Loucy (cell line): ENCODE measurements at regions not wholly inside any gene's neighbourhood (a gene's known extent, or its start where the extent isn't known, plus 50 kb on each side); places are given as distances from the start of the nearest gene placed in this dataset.

Experiments
- H2AFZ ChIP-seq: fragments of 200-600 bp; sonication (generic); 2 replicates; pipeline ENCODE4 v1.6.0; 2016; ENCODE audit warnings: antibody characterized with exemption, mild to moderate bottlenecking, low read length, moderate library complexity
- H3F3A ChIP-seq: fragments of 200-600 bp; 2 replicates; pipeline ENCODE4 v1.6.0; 2016; ENCODE audit warnings: antibody characterized with exemption, low read depth, mild to moderate bottlenecking
- H3K27me3 ChIP-seq: fragments of 200-600 bp; sonication (generic); 2 replicates; pipeline ENCODE4 v1.6.1; 2014; ENCODE audit warnings: low read length, mild to moderate bottlenecking; ENCODE audit not compliant: insufficient read depth, poor library complexity, severe bottlenecking
- H3K36me3 ChIP-seq: fragments of 200-600 bp; sonication (generic); 2 replicates; pipeline ENCODE4 v1.6.1; 2016; ENCODE audit warnings: low read length; ENCODE audit not compliant: insufficient read depth
- H3K4me1 ChIP-seq: fragments of 200-600 bp; sonication (generic); 2 replicates; pipeline ENCODE4 v1.5.1; 2014; ENCODE audit warnings: low read length, mild to moderate bottlenecking; ENCODE audit not compliant: insufficient read depth, poor library complexity, severe bottlenecking
- H3K4me2 ChIP-seq: fragments of 200-600 bp; sonication (generic); 2 replicates; pipeline ENCODE4 v1.6.0; 2014; ENCODE audit warnings: antibody characterized with exemption, low read length, low read depth, mild to moderate bottlenecking; ENCODE audit not compliant: poor library complexity, severe bottlenecking
- H3K4me3 ChIP-seq: fragments of 200-600 bp; sonication (generic); 2 replicates; pipeline ENCODE4 v1.5.1; 2014; ENCODE audit warnings: low read length, mild to moderate bottlenecking, mixed read lengths; ENCODE audit not compliant: poor library complexity, severe bottlenecking
- H3K79me2 ChIP-seq: fragments of 200-600 bp; sonication (generic); 2 replicates; pipeline ENCODE4 v1.6.1; 2014; ENCODE audit warnings: low read length; ENCODE audit not compliant: insufficient read depth
- H3K9ac ChIP-seq: fragments of 200-600 bp; sonication (generic); 2 replicates; pipeline ENCODE4 v1.6.0; 2014; ENCODE audit warnings: mild to moderate bottlenecking, low read depth, low read length, moderate library complexity; ENCODE audit not compliant: poor library complexity, severe bottlenecking
- H3K9me2 ChIP-seq: fragments of 200-600 bp; sonication (generic); replicated peaks from 2 replicates; pipeline ENCODE4 v1.6.1; 2016; ENCODE audit warnings: low read depth, low read length, mixed read lengths
- H3K9me3 ChIP-seq: fragments of 200-600 bp; sonication (generic); 2 replicates; pipeline ENCODE4 v1.6.1; 2014; ENCODE audit warnings: mild to moderate bottlenecking, antibody characterized with exemption, low read length, low read depth; ENCODE audit not compliant: insufficient read depth
- H4K20me1 ChIP-seq: fragments of 200-600 bp; sonication (generic); 2 replicates; pipeline ENCODE4 v1.6.0; 2014; ENCODE audit warnings: antibody characterized with exemption, low read length, mild to moderate bottlenecking; ENCODE audit not compliant: insufficient read depth, poor library complexity, severe bottlenecking
- CTCF ChIP-seq: fragments of 200-600 bp; sonication (generic); conservative IDR thresholded peaks from 2 replicates; pipeline ENCODE4 v1.5.1; 2014; ENCODE audit warnings: mild to moderate bottlenecking, antibody characterized with exemption, low read length
- EZH2phosphoT487 ChIP-seq: fragments of 200-600 bp; IDR thresholded peaks from 2 replicates; pipeline ENCODE4 v1.6.1; 2018; ENCODE audit warnings: antibody characterized with exemption, mild to moderate bottlenecking, moderate library complexity, borderline replicate concordance

- TF ChIP-seq EZH2phosphoT487 (no peak), CTCF (no peak)
- H3K9me2 ChIP-seq = no peaks in the 10 kb centered on the region
- no peaks in the 10 kb centered on the region for H3K27me3 ChIP-seq
- no peak overlapping the region for H3K4me3 ChIP-seq
- H3F3A ChIP-seq = no peaks in the 10 kb centered on the region
- no peak overlapping the region for H3K9ac ChIP-seq
- no peaks in the 10 kb centered on the region for H3K9me3 ChIP-seq
- H3K79me2 ChIP-seq = no peaks in the 10 kb centered on the region
- H3K36me3 ChIP-seq = no peaks in the 10 kb centered on the region
- H2AFZ ChIP-seq = no peak overlapping the region
- no peaks in the 10 kb centered on the region for H3K4me1 ChIP-seq
- H3K4me2 ChIP-seq = no peak overlapping the region
- H4K20me1 ChIP-seq = no peaks in the 10 kb centered on the region
Observed at GRCh38 chr6:139475241-139475640, 100.8 kb upstream of the CITED2 start.

GRCh38 chr6:139474145-139475108 is 100.0 kb upstream of the CITED2 start:
- Histone ChIP-seq H2AFZ (no peak overlapping the region), H3K79me2 (no peaks in the 10 kb centered on the region), H3K9me2 (no peaks in the 10 kb centered on the region), H3K4me3 (no peak overlapping the region), H3K27me3 (no peaks in the 10 kb centered on the region), H3F3A (no peaks in the 10 kb centered on the region), H4K20me1 (no peaks in the 10 kb centered on the region), H3K9ac (no peak overlapping the region), H3K4me2 (no peak overlapping the region), H3K4me1 (no peaks in the 10 kb centered on the region), H3K9me3 (no peaks in the 10 kb centered on the region), H3K36me3 (no peaks in the 10 kb centered on the region)
- no peak for TF ChIP-seq EZH2phosphoT487

GRCh38 chr6:139473731-139474130 is 99.3 kb upstream of the CITED2 start:
- no peaks in the 10 kb centered on the region for H3F3A ChIP-seq
- H3K4me3 ChIP-seq = no peak overlapping the region
- no peak overlapping the region for H3K9ac ChIP-seq
- no peaks in the 10 kb centered on the region for H3K9me2 ChIP-seq
- H3K27me3 ChIP-seq = no peaks in the 10 kb centered on the region
- H3K36me3 ChIP-seq = no peaks in the 10 kb centered on the region
- H4K20me1 ChIP-seq = no peaks in the 10 kb centered on the region
- no peak overlapping the region for H2AFZ ChIP-seq
- no peaks in the 10 kb centered on the region for H3K4me1 ChIP-seq
- H3K79me2 ChIP-seq = no peaks in the 10 kb centered on the region
- H3K9me3 ChIP-seq = no peaks in the 10 kb centered on the region
- TF ChIP-seq CTCF = no peak
- TF ChIP-seq EZH2phosphoT487 = no peak
- H3K4me2 ChIP-seq = no peak overlapping the region
